ENCODE measurements at regions not wholly inside any gene's neighbourhood (a gene's known extent, or its start where the extent isn't known, plus 50 kb on each side); places are given as distances from the start of the nearest gene placed in this dataset.

GRCh38 chr9:82558855-82559630, 503.9 kb downstream of the RASEF start:
- no peak for DNase-seq

GRCh38 chr9:82560036-82560435, 502.9 kb downstream of the RASEF start:
- DNase-seq, result no peak

DNA sequence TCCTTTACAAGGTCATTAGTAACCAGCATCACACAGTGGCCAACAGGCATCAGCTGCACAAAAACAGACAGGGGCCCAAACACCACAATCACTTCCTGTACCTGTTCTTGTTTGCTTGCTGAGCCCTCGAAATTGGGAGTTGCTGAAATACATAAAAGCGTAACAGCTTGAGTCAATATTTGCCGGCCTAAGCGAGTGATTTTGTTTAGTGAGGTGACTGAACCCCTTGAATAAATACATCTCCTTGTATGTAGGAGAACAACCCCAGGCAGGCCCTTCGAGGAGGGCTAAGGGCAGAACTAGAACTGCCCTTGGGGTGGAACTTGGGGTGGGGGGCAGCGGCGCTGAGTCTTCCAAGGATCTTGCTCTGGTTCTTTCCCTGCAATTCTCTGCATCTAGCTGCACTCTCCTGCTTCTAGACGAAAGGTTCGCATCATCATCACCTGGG, 502.5 kb downstream of the RASEF start:
- DNase-seq, result no peak

DNA sequence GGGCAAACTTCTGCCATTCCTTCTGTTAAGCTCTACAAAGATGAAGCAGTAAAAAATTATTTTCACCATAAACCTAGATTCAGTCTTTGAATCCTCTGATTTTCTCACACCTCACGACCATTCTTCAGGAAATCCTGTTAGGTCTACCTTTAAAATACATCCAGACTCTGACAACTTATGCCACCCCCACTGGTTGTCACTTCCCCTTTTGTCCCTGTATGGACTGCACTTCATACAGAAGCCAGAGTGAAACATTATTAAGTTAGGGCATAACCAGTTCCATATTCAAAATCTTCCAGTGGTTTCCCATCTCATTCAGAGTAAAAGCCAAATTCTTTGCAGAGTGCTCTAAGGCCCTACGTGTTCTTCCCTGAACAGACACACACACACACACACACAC, 499.8 kb downstream of the RASEF start:
- no peak for DNase-seq

DNA sequence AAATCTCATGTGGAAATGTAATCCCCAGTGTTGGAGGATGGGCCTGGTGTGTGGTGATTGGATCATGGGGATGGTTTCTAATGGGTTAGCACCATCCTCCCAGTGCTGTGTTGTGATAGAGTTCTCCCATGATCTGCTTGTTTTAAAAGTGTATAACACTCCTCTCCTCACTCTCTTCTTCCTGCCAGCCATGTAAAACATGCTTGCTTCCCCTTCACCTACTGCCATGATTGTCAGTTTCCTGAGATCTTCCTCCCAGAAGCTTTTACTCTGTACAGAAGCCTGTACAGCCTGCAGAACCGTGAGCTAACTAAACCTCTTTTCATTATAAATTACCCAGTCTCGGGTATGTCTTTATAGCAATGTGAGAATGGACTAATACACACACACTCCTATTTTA, 499.1 kb downstream of the RASEF start:
- no peak for DNase-seq

DNA sequence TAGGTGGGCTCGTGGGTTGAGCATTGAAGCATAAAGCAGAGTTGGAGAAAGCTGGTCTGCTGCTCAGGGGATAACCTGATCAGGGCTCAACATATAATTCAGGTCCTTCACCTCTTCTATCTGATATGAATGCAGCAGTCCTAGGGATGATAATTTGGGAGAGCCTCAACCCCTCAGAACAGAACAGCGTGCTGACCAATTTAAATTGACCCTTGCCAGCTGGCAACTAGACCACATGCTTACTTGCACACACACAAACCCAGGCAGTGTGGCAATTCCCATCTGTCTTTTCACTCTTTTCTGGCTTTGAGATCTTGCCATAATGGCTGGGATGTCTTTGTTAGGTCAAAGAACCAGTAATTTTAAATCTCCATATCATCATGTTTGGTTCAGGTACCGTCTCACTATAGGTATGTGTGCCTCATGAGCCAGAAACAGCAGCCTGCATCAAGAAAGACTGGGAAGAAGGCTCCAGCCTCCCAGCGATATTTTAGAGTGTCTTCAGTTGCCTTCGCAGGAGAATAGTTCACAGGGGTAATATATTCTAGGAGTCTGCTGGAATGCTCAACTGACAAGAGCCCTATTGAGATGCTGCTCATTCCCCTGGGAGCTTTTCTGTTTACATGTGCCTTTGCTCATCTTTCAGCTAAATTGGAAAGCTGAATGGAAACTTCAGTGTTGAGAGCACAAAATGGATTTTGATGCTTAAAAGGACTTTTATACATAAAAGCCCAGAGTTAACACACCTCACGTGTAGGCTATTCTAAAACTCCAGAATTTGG, 497.6 kb downstream of the RASEF start:
- no peak for DNase-seq

DNA sequence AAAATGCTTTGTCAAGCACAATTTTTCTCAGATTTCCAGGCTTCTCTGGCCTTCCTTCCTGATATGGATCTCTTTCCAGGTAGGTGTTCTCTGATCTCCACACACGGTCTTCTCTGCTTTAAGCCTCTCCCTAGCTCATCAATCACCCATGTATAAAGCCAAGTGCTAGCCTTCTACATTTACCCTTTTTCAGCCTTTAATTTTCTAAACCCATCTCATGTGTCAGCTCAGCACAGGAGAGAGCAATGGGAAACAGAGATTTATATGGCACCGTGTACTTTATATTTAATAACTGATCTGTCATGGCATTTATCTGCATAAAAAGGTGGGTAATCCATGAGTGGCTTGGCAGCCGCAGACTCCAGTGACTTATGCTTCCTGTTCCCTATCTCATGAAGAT, 495.0 kb downstream of the RASEF start:
- DNase-seq, result no peak

GRCh38 chr9:82570226-82570625, 492.7 kb downstream of the RASEF start:
- no peak for DNase-seq

GRCh38 chr9:82571540-82571939, 491.4 kb downstream of the RASEF start:
- DNase-seq, result no peak

DNA sequence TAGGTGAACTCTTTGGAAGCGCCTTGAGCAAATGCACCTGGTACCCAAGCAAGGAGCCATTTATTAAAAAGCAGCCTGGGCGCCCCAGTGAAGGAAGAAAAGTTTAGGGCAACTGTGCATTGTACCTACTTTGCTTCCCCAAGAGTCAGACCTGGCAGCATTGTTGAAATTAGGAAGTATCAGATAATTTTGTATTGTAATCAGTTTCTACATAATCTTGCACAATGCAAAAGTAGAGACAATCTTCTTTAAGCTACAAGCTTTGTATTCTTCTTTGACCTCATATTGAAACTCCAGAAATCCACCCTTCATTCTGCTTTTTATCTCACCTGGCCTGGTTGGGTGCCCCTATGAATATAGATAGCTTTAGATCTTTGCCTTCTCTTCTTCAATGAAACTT, 490.8 kb downstream of the RASEF start:
- DNase-seq, result no peak

- no peak for DNase-seq
These were observed 488.0 kb downstream of the RASEF start for GRCh38 chr9:82574911-82575310.

- DNase-seq, result no peak
These were observed 482.0 kb downstream of the RASEF start for GRCh38 chr9:82580921-82581320.

GRCh38 chr9:82581516-82581915, 481.4 kb downstream of the RASEF start:
- no peak for DNase-seq

GRCh38 chr9:82581935-82582334, 481.0 kb downstream of the RASEF start:
- DNase-seq, result no peak

DNA sequence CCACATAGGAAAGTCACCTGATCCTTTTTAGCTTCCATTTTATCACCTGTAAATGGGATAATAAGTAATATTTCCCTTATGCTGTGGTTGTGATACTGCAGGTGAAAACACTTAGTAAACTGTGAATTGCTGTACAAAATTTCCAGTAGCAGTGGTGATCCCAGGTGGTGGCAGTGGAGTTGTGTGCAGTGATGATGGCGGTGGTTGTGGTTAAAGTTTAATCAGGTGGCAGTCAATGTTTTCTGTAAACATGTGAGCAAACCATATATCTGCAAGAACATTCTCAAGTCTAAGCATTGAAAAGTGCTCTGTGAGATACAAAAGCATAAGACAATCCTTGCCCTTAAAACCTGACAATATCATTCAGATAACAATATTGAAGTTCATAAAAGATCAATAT, 480.2 kb downstream of the RASEF start:
- no peak for DNase-seq

DNA sequence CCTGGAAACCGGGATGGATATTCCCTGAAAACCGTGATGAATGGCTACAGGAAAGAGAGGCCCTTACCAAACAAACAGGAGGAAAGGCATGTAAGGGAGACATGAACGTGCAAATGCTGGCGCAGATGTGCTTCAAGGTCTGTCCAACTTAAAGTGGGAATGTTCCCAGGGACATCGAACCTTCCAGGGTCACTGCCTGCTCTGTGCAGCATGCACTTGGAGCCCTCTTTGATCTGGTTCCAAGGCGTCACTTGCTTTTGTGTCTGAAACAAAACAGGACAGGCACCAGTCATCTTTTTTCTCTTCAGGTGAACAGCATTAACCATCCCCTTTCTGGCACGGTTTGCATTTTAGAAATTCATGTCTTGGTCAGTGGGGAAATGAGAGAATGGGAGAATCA, 479.4 kb downstream of the RASEF start:
- no peak for DNase-seq

DNA sequence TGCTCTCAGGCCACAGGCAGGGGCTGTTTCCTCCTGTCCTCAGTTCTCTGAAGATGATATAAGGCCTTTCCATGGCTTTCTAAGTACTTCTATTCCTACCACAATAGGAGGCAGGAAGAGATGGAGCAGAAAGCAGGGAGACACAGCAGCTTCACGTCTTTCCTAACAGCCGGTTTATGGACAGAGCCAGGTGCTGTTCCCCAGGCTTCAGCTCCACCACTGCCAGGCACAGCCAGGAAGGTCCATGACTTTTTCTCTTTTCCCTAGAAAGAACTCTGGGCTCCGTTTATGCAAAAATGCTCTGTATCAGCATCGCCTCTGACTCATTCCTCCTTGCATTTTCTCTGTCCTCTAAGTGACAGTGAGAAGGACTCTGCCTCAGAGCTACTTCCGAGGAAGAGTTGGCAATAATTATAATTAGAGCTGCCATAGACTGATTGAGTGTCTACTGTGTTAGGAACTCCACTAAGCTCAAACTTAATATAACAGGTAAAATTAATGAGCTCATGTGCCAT, 478.5 kb downstream of the RASEF start:
- DNase-seq, result no peak

GRCh38 chr9:82586918-82587356, 476.0 kb downstream of the RASEF start:
- DNase-seq, result no peak

DNA sequence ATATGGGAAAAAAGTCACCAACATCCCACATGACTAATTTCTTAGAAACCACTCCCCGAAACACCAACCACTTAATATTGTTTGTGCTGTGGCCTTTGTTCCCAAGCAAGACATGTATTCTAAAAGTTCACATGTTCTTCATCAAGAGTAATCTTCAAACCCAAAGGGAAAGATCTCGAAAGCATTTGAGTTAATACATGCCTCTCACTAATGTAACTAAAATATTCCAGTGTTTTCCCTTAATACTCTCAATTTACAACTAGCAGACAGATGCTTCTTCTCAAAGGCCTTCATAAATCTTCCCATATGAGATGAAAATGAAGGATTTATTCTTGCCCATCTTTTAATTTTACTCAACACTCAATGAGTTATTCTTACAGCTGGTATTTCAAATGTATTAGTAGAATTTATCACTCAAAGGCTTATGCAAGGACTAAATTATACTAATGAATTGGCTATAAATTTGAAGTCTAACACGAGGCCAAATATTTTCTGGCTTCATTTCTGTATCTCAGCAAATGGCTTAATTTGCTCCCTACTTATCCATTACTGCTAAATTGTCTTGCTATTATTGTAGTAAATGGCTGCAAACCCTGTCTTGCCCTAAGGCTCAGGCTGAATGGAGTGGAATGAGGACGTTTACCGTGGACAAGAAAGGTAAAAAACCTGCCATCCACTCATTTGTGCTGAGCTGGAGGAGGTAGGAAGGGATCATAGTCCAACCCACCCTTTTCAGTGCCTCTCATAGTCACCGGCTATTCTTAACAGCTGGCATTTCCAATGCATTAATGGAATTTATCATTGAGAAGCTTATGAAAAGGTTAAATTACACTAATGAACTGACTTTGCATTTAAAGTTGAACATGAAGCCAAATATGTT, 474.4 kb downstream of the RASEF start:
- no peak for DNase-seq

- no peak for DNase-seq
These were observed 472.1 kb downstream of the RASEF start for GRCh38 chr9:82590845-82591244.

- DNase-seq, result no peak
These were observed 469.4 kb downstream of the RASEF start for GRCh38 chr9:82593501-82593900.

DNA sequence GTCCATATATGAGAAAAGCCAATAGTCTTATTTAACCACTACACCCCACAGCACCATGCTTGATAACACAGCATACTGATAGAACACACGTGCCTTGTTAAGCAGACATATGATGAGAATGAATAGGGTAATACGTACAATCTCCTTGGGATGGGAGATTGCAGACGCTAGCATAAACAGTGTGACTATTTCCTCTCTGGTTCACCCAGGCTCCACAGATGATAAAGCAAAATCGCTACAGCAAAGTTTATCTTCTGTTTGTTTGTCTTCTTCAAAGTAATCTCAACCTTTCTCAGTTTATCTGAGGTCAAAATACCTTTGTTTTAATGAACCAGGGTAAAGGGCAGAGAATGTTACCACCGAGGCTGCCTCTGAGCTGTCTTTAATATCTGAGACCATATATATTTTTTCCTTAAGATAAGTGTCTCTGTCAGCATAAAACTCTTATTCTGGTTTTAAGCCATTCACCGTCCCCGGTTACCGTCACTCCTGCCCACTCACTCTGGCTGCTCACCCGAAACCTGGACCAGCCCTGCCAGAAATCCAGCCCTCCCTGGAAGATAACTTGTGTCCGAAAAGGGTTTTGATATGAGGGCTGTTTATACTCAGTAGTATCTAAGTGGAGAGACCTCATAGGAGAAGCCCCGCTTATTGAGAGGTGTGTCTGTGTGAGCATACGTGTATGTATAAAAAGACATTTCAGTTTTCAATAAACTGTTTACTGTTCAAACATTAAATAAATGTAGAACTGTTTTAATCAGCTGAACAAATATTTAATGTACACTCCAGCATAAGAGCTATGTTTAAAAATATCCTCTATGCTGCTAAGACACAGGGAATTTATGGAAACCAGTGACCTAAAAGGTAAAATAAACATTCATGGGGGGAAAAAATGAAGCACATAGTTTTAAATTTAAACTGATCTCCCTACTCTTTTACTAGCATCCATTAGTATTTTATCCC, 465.4 kb downstream of the RASEF start:
- DNase-seq, result no peak

Data from CD4-positive, alpha-beta T cell treated with Interleukin-10 for 1 hour (primary cell).